ENCODE measurements at regions not wholly inside any gene's neighbourhood (a gene's known extent, or its start where the extent isn't known, plus 50 kb on each side); places are given as distances from the start of the nearest gene placed in this dataset.
"Not testable (repeated sequence)": the region's sequence is repeated elsewhere in the genome, so short reads cannot be mapped to it uniquely, and the experiment has no call there.

DNA sequence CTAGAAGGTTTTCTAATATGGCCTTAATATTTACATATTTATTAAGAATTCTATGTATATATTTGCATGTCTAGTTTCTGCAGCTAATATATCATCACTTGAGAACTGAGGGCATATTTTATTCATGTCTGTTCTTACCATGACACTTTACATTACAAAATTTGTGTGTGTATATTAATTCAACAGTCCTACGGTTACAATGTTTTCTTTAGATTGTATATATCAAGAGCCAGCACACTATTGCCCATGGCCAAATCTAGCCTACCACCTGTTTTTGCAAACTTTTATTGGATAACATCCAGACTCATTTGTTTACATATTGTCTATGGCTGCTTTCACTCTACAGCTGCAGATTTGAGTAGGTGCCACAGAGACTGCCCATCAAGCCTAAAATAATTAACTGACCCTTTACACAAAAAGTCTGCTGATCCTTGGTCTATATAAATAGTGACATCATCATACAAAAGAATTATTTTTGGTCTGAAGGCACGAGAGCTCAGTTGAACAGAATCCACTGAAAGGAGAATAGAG lies 577.4 kb upstream of the PBX1 start:
- DNase-seq (ENCODE audit: low spot score) = no peak

DNA sequence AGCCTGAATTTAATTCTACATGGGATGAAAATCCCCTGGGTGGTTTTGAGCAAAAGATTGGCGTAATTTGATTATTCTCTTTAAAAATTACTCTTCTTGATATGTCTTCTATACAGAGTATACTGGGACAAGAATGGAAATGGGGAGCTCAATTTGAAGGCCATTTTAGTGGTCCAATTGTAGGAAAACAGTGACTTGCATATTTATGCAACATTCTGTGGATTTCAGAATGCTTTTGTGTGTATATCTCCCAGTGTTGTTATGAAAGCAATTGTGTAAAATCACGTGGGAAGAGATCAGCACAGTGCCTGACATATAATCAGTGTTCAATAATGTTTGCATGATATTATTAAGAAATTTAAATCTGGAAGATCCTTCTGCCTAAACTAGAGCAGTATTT lies 575.9 kb upstream of the PBX1 start:
- no peak for DNase-seq (ENCODE audit: low spot score)

- no peak for DNase-seq (ENCODE audit: low spot score)
These were observed 573.3 kb upstream of the PBX1 start for GRCh38 chr1:163985700-163986099.

- DNase-seq (ENCODE audit: low spot score) = no peak
These were observed 559.9 kb upstream of the PBX1 start for GRCh38 chr1:163999131-163999530.

- not testable (repeated sequence) for DNase-seq (ENCODE audit: low spot score)
These were observed 552.8 kb upstream of the PBX1 start for GRCh38 chr1:164006186-164006585.

DNA sequence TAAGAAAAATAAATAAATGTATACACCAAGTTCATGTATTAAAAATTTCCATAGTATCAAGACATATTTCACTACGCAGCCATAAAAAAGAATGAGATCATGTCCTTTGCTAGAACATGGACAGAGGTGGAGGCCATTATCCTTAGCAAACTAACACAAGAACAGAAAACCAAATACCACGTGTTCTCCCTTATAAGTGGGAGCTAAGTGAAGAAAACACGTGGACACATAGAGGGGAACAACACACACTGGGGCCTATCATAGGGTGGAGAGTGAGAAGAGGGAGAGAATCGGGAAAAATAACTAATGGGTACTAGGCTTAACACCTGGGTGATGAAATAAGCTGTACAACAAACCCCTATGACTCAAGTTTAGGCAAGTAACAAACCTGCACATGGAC lies 552.4 kb upstream of the PBX1 start:
- no peak for DNase-seq (ENCODE audit: low spot score)

DNA sequence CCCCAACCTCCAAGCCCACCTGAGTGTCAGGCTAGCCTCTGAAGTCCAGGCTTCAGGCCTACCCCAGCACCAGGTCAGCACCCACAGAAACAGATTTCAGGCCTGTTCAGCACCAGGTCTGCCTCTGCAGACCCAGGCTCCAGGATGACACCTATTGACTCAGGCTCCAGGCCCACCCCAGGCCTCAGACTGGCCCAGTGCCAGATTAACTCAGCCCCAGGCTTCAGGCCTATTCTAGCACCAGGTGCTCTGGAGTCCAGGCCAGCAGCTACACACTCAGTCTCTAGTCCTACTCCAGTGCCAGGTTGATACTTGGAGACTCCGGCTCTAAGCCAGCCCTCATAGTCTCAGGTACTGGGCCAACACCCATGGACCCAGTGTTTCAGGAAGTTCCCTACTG lies 541.7 kb upstream of the PBX1 start:
- DNase-seq (ENCODE audit: low spot score) = no peak

- DNase-seq (ENCODE audit: low spot score) = no peak
These were observed 538.6 kb upstream of the PBX1 start for GRCh38 chr1:164020391-164020790.

DNA sequence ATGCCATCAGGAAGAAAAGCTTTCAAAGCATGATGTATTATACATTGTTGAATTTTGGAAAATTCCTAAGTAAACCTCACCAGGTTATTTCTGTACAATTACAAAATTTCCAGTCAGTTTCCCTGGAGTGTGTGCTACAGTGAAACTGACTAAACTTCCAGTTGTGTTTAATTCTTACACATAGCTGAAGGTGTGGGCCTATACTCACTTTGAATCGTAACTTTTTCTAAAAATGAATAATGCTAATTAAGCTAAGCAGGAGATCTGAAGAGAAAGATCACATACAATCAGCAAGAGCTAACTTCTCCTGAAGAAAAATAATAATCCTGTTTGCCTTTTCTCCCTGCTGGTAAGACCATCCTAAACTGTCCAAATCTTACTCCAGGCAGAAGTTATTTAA lies 537.2 kb upstream of the PBX1 start:
- DNase-seq (ENCODE audit: low spot score) = no peak

DNA sequence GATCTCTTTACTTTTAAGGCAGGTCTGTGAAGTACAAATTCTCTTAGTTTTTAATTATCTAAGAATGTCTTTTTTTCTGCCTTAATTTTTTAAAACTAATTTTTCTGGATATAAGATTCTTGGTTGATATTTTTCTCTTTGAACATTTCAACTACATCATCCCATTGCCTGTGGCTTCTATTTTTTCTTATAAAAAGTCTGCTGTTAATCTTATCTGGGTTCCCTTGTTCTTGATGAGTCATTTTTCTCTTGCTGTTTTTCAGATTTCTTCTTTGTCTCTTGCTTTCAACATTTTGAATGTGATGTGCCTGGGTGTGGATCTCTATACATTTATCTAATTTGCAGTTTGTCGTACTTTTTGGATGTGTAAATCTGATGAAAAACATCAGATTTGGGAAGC lies 525.2 kb upstream of the PBX1 start:
- no peak for DNase-seq (ENCODE audit: low spot score)

- DNase-seq (ENCODE audit: low spot score) = no peak
These were observed 518.2 kb upstream of the PBX1 start for GRCh38 chr1:164040754-164041153.

DNA sequence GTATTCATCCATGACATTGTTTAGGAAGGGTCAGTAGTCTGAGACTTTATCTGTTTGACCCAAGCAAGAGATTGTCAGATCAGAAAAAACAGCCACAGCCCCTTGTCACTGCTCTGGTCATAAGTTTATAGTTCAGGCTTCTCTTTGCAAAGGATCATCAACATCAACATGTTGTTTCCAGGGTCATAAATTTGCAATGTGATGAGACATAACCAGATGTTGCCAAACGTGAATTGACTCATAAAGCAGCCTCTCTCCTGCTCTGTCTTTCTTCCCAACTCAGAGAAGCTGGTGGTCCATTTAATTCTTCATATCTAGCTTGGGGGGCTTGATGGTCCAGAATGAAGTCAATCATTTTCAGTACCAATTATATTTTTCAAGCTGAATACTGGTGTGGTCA lies 507.2 kb upstream of the PBX1 start:
- DNase-seq (ENCODE audit: low spot score) = no peak

DNA sequence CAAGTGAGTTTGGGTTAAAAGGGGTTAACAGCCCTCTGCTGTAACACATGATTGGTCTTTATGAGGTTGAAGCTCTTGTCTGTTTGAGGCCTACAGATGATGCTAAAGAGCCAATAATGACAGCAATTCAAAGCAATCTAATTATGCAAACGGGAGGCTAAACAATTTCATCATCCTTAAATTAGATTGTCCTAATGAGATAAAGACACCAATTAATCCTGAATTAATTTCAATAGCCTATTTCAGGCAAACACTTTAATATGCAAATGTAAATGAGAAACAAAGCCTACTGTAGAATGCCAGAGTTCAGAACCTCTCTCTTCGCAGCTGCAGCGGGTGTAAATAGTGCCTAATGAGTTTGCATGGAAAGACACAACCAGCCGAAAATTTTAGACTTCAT lies 504.7 kb upstream of the PBX1 start:
- no peak for DNase-seq (ENCODE audit: low spot score)

DNA sequence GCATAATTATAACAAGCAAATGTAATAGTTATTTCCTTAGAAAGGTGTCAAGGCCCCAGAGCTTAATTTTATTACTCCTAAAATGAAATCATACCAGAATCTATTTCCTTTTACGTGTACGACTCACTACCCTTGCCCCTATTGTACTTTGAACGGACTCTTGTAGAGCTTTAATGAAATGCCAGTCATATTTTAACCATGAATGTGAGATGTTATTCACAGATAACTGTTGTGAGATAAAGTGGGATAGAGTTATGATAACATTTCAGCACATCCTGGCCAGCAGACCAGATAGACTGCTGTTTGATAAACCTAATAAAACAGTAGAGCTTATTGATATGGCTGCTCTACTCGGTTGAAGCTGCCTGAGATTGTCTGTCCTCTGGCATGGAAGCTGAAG lies 500.8 kb upstream of the PBX1 start:
- no peak for DNase-seq (ENCODE audit: low spot score)

DNA sequence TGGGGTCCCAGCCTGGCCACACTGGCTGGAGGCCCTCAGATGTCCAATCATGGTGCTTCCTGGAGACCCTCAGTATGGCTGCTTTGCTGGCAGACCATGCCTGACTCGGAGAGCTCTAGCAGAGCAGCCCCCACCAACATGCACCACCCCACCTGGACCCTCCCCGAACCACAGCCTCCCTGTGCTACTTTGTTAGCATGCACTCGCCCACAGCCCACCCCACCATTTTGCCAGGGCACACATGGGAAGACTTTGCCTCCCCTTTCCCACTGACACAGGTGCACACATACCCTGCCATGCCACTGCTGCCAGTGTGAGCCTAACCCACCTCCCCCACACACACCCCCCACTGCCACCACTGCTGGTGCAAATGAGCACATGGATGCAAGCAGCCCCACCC lies 497.5 kb upstream of the PBX1 start:
- no peak for DNase-seq (ENCODE audit: low spot score)

- no peak for DNase-seq (ENCODE audit: low spot score)
These were observed 494.5 kb upstream of the PBX1 start for GRCh38 chr1:164064501-164064900.

DNA sequence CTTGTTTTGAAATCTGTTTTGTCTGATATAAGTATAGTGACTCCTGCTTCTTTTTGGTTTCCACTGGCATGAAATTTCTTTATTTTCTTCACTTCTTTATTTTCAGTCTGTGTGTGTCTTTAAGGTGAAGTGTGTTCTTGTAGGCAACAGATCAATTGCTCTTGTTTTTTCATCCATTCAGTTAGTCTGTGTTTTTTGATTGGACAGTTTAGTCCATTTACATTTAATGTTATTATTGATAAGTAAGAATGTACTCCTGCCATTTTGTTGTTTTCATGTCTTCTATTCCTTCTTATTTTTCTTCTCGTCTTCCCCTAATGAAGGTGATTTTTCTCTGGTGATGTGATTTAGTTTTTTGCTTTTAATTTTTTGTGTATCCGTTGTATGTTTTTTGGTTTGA lies 487.7 kb upstream of the PBX1 start:
- DNase-seq (ENCODE audit: low spot score) = no peak

- no peak for DNase-seq (ENCODE audit: low spot score)
These were observed 472.2 kb upstream of the PBX1 start for GRCh38 chr1:164086832-164087231.

GRCh38 chr1:164087906-164088453 lies 471.0 kb upstream of the PBX1 start:
- no peak for DNase-seq (ENCODE audit: low spot score)

DNA sequence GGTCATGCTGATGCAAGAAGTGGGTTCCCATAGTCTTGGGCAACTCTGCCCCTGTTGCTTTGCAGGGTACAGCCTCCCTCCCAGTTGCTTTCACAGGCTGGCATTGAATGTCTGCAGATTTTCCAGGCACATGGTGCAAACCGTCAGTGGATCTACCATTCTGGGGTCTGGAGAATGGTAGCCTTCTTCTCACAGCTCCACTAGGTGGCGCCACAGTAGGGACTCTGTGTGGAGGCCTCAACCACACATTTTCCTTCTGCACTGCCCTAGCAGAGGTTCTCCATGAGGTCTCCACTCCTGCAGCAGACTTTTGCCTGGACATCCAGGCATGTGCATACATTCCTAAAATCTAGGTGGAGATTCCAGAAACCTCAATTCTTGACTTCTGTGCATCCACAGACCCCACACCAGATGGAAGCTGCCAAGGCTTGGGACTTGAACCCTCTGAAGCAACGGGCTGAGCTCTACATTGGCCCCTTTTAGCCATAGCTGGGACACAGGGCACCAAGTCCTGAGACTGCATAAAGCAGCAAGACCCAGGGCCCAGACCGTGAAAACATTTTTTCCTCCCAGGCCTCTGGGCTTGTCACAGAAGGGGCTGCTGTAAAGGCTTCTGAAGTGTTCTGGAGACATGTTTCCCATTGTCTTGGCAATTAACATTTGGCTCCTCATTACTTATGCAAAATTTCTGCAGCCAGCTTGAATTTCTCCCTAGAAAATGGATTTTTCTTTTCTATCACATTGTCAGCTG lies 466.2 kb upstream of the PBX1 start:
- no peak for DNase-seq (ENCODE audit: low spot score)

DNA sequence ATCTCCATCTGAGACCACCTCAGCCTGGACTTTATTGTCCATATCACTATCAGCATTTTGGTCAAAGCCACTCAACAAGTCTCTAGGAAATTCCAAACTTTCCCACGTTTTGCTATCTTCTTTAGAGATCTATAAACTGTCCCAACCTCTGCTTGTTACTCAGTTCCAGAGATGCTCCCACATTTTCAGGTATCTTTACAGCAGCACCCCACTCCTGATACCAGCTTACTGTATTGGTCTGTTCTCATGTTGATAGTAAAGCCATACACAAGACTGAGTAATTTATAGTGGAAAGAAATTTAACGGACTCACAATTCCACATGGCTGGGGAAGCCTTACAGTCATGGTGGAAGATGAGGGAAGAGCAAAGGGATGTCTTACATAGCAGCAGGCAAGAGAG lies 465.4 kb upstream of the PBX1 start:
- no peak for DNase-seq (ENCODE audit: low spot score)

DNA sequence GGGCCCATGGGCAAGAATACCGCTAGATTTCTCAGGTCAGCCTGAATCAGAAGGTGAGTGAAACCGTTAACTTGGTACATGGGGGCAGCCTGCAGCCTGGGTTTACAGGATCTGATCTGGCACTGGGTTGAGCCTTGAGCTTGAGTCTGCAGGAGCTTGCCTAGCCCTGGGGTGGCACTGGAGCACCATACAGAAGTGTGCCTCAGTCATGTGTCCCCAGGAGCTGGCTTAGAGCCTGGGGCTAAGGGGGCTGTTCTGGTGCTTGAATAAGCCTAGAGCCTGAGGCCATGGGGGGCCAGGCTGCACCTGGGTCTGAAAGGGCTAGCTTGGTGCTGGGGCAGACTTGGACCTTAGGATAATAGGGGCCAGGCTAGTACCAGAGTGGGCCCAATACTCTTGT lies 457.2 kb upstream of the PBX1 start:
- DNase-seq (ENCODE audit: low spot score) = no peak

- no peak for DNase-seq (ENCODE audit: low spot score)
These were observed 427.0 kb upstream of the PBX1 start for GRCh38 chr1:164131949-164132348.

Data from SK-N-DZ (cell line).